ENCODE measurements at regions not wholly inside any gene's neighbourhood (a gene's known extent, or its start where the extent isn't known, plus 50 kb on each side); places are given as distances from the start of the nearest gene placed in this dataset.

DNA sequence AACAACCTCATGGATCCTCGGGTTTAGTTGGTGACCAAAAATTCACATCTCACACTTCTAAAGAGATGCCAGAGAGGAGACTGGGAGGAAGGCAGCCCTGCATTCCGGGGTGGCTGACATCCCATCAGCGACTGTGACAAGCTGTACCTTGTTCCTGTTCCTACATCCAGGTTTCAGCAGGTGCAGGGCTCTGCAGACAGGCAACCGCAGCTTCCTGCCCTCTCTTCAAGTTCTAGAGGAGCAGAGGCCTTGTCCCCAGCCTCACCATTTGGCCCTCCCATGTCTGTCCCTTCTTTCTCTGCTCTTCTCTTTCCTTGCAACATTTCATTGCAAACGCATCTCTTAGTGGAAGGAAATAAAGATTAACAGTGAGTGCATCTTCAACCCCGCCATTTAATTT, 454.6 kb downstream of the IRX1 start:
- no peaks in the 10 kb centered on the region for H3K9me3 ChIP-seq
- DNase-seq (no peak), ATAC-seq (ENCODE audit: low FRiP score in 2 of 2) (no peak)
- H3K4me1 ChIP-seq, result no peaks in the 10 kb centered on the region
- WGBS, 2 donors, result 74 to 84% methylated on average over 6 of the region's 6 CpGs
- no peak overlapping the region for H3K4me3 ChIP-seq
- H3K27me3 ChIP-seq, result no peaks in the 10 kb centered on the region
- TF ChIP-seq POLR2A (IDR thresholded peaks at IDR 0.05) (no peak), POLR2AphosphoS5 (IDR thresholded peaks at IDR 0.05) (no peak), EP300 (IDR thresholded peaks at IDR 0.05) (no peak)
- TF ChIP-seq, protein P1, sequence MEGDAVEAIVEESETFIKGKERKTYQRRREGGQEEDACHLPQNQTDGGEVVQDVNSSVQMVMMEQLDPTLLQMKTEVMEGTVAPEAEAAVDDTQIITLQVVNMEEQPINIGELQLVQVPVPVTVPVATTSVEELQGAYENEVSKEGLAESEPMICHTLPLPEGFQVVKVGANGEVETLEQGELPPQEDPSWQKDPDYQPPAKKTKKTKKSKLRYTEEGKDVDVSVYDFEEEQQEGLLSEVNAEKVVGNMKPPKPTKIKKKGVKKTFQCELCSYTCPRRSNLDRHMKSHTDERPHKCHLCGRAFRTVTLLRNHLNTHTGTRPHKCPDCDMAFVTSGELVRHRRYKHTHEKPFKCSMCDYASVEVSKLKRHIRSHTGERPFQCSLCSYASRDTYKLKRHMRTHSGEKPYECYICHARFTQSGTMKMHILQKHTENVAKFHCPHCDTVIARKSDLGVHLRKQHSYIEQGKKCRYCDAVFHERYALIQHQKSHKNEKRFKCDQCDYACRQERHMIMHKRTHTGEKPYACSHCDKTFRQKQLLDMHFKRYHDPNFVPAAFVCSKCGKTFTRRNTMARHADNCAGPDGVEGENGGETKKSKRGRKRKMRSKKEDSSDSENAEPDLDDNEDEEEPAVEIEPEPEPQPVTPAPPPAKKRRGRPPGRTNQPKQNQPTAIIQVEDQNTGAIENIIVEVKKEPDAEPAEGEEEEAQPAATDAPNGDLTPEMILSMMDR (IDR thresholded peaks at IDR 0.05), result no peak
- H3K27ac ChIP-seq, result no peak overlapping the region
- H3K36me3 ChIP-seq, result no peaks in the 10 kb centered on the region

DNA sequence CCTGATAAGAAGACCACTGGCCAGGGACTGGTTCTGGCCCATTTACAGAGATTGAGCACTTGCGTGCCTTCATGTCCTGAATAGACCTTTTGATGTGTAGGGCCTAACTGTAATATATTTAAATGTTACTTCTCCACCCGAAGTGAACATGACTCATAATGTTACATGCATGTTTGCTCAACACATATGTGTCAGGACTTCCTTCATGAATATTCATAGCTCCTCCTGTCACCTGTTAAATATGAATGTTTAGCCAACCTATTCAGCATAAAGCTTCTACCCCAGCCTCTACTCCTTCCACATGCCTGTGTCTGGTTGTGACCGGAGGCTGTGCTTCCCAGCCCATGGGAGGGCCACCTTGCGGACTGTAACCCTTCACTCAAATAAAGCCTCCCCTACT, 457.5 kb downstream of the IRX1 start:
- TF ChIP-seq, protein P1 (IDR thresholded peaks at IDR 0.05), result no peak
- TF ChIP-seq POLR2A (IDR thresholded peaks at IDR 0.05) (no peak), POLR2AphosphoS5 (IDR thresholded peaks at IDR 0.05) (no peak)
- ATAC-seq (ENCODE audit: low FRiP score in 2 of 2) (no peak), DNase-seq (no peak)
- no peak overlapping the region for H3K4me3 ChIP-seq
- H3K4me1 ChIP-seq, result no peaks in the 10 kb centered on the region
- H3K27ac ChIP-seq, result no peak overlapping the region
- no peaks in the 10 kb centered on the region for H3K36me3 ChIP-seq
- 81 to 85% methylated on average over 4 of the region's 4 CpGs for WGBS, 2 donors
- H3K9me3 ChIP-seq, result no peaks in the 10 kb centered on the region
- no peaks in the 10 kb centered on the region for H3K27me3 ChIP-seq

DNA sequence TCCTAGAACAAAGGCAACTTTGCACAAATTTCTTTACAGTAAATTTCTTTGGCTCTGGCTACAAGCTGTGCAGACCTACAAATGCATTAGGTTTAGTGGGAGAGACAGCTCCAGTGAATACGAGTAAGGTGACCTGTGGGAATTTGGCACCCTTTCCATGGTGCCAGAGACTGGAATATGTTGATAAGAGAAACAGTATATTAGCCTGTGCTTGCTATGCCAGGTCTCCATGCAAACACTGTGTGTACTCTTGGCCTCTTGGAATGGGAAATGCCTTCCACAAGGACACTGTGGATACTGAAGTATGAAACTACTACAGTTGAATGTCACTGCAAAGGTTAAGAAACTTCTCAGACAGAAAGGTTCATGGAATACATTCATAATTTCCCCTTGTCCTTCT, 458.5 kb downstream of the IRX1 start:
- H3K4me3 ChIP-seq, result no peak overlapping the region
- no peak overlapping the region for H3K27ac ChIP-seq
- H3K9me3 ChIP-seq, result no peaks in the 10 kb centered on the region
- H3K4me1 ChIP-seq, result no peaks in the 10 kb centered on the region
- H3K36me3 ChIP-seq, result no peaks in the 10 kb centered on the region
- ATAC-seq (ENCODE audit: low FRiP score in 2 of 2) (no peak), DNase-seq (no peak)
- H3K27me3 ChIP-seq, result no peaks in the 10 kb centered on the region
- WGBS, 2 donors, result 67 to 73% methylated on average over 1 of the region's 1 CpG
- TF ChIP-seq, protein P1 (IDR thresholded peaks at IDR 0.05), result no peak
- TF ChIP-seq POLR2A (IDR thresholded peaks at IDR 0.05), result no peak
- TF ChIP-seq EP300 (IDR thresholded peaks at IDR 0.05), result no peak
- TF ChIP-seq POLR2AphosphoS5 (IDR thresholded peaks at IDR 0.05), result no peak

DNA sequence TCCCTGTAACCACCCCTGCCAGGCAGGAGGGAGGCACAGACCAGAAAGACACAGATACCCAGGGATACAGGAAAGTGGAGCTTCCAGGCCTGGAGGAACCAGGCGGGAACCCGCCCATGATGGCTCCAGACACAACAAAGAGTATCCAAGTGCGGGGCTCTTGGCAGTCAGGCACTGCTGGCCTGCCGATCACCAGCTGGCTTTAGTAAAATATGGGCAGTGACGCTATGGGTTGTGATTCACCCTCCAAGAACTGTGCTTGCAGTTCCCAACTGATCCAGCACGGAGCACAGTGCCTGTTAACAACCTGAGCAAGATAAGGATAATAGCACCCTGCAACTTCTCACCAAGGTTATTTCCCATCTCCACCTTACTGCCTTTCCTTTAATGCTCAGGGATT, 463.3 kb downstream of the IRX1 start:
- DNase-seq, result no peak
- Histone ChIP-seq H3K36me3 (no peaks in the 10 kb centered on the region), H3K9me3 (no peaks in the 10 kb centered on the region), H3K27me3 (no peaks in the 10 kb centered on the region), H3K4me1 (no peaks in the 10 kb centered on the region), H3K27ac (no peak overlapping the region), H3K4me3 (no peak overlapping the region)
- 72 to 82% methylated on average over 6 of the region's 6 CpGs for WGBS, 2 donors
- peak in 1 of 2 donors; percentile 86 for ATAC-seq (ENCODE audit: low FRiP score in 2 of 2)
- no peak for TF ChIP-seq POLR2AphosphoS5 (IDR thresholded peaks at IDR 0.05)
- no peak for TF ChIP-seq EP300 (IDR thresholded peaks at IDR 0.05)
- TF ChIP-seq, protein P1 (IDR thresholded peaks at IDR 0.05), result no peak
- TF ChIP-seq POLR2A (IDR thresholded peaks at IDR 0.05), result no peak

DNA sequence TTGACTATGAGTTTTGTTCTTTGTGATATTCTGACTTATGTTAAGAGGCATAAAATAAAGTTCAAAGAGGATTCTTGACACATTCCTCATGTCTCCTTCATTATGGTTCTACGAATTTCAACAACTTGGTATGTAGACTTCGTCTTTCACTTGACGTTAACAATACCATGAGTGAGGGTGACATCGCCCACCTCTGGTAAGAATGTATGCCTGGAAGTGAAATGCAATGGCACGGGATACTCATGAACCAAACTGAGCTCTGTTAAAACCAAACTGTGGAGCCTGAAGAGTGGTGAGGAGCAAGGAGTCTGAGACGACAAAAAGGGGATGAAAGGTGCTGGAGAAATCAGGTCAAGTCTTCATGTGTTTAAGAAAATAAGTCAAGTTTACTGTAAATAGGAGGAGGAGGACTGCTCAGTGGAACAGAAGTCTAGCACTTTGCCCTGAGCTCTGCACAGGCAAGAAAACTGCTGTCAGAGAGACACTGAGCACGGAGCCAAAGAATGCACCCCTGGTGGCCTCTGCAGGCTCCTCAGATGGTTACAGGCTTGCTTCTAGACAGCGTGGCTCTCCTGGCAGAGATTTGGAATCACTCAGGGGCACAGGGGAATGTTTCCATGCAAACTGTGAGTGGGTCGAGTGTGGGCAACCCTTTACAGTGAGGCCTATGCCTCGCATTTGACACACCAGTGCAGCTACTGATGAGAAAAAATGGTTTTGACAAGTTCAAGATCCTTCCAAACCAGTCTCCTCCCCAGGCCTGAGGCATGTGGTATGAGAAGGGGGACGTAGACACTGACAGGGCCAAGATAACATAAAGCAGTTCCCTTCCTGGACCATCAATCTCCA, 470.1 kb downstream of the IRX1 start:
- no peaks in the 10 kb centered on the region for H3K4me1 ChIP-seq
- TF ChIP-seq, protein P1 (IDR thresholded peaks at IDR 0.05), result no peak
- no peak for TF ChIP-seq EP300 (IDR thresholded peaks at IDR 0.05)
- TF ChIP-seq POLR2AphosphoS5 (IDR thresholded peaks at IDR 0.05), result no peak
- no peak for TF ChIP-seq POLR2A (IDR thresholded peaks at IDR 0.05)
- DNase-seq (no peak), ATAC-seq (ENCODE audit: low FRiP score in 2 of 2) (no peak)
- WGBS, 2 donors, result 64 to 66% methylated on average over 10 to 11 of the region's 11 CpGs
- no peak overlapping the region for H3K27ac ChIP-seq
- H3K9me3 ChIP-seq, result no peaks in the 10 kb centered on the region
- no peaks in the 10 kb centered on the region for H3K27me3 ChIP-seq
- no peak overlapping the region for H3K4me3 ChIP-seq
- no peaks in the 10 kb centered on the region for H3K36me3 ChIP-seq
